ENCODE measurements at regions not wholly inside any gene's neighbourhood (a gene's known extent, or its start where the extent isn't known, plus 50 kb on each side); places are given as distances from the start of the nearest gene placed in this dataset.

GRCh38 chr9:117992006-117992405 is 287.8 kb downstream of the TLR4 start:
- no peak for TF ChIP-seq CTCF (IDR thresholded peaks at IDR 0.05; ENCODE audit: low read depth, low read length)
- no peak for DNase-seq (ENCODE audit: extremely low read depth, low read depth)

- no peak for TF ChIP-seq CTCF (IDR thresholded peaks at IDR 0.05; ENCODE audit: low read depth, low read length)
- no peak for DNase-seq (ENCODE audit: extremely low read depth, low read depth)
Measured at GRCh38 chr9:118000581-118000980, 296.4 kb downstream of the TLR4 start.

GRCh38 chr9:118003240-118003639 is 299.0 kb downstream of the TLR4 start:
- no peak for DNase-seq (ENCODE audit: extremely low read depth, low read depth)
- no peak for TF ChIP-seq CTCF (IDR thresholded peaks at IDR 0.05; ENCODE audit: low read depth, low read length)

GRCh38 chr9:118008246-118008645 is 304.0 kb downstream of the TLR4 start:
- TF ChIP-seq CTCF (IDR thresholded peaks at IDR 0.05; ENCODE audit: low read depth, low read length), result no peak
- DNase-seq (ENCODE audit: extremely low read depth, low read depth), result no peak

- DNase-seq (ENCODE audit: extremely low read depth, low read depth), result no peak
- TF ChIP-seq CTCF (IDR thresholded peaks at IDR 0.05; ENCODE audit: low read depth, low read length), result no peak
Measured at GRCh38 chr9:118009614-118010013, 305.4 kb downstream of the TLR4 start.

- no peak for TF ChIP-seq CTCF (IDR thresholded peaks at IDR 0.05; ENCODE audit: low read depth, low read length)
- no peak for DNase-seq (ENCODE audit: extremely low read depth, low read depth)
Measured at GRCh38 chr9:118017607-118018122, 313.5 kb downstream of the TLR4 start.

- no peak for TF ChIP-seq CTCF (IDR thresholded peaks at IDR 0.05; ENCODE audit: low read depth, low read length)
- DNase-seq (ENCODE audit: extremely low read depth, low read depth), result no peak
Measured at GRCh38 chr9:118023644-118024043, 319.4 kb downstream of the TLR4 start.

All from AG09319 (cell line).